AG04449 (cell line): ENCODE measurements at regions not wholly inside any gene's neighbourhood (a gene's known extent, or its start where the extent isn't known, plus 50 kb on each side); places are given as distances from the start of the nearest gene placed in this dataset.

Experiments
- CTCF ChIA-PET: fragments of 350-600 bp; formaldehyde crosslinking; extraction: SDS; loops from one replicate; lab custom pipeline; 2021; ENCODE audit warnings: antibody characterized with exemption; lab: Yijun Ruan, JAX
- POLR2A ChIA-PET: fragments of 400-600, 350-600 bp; formaldehyde crosslinking; extraction: SDS; loops from one replicate; lab custom pipeline; 2020; ENCODE audit warnings: antibody characterized with exemption, inconsistent platforms; lab: Yijun Ruan, JAX
- DNase-seq: peaks from one replicate; pipeline ENCODE4 v3.0.0-alpha.2; 2010; ENCODE audit warnings: low read depth, low spot score
- H3K4me3 ChIP-seq: 2 replicates; pipeline ENCODE4 v1.5.1; 2011; ENCODE audit warnings: low read depth, mild to moderate bottlenecking, control low read depth, low read length
- CTCF ChIP-seq: IDR thresholded peaks from one replicate; pipeline ENCODE4 v1.5.1; 2011; ENCODE audit warnings: mild to moderate bottlenecking, moderate library complexity, low read length, control low read depth, inconsistent platforms; ENCODE audit not compliant: insufficient read depth; ENCODE audit errors: missing control alignments

- ChIA-PET POLR2A (no interaction called here), CTCF (interaction anchor here (0.9 to 1.6 kb wide), 3 partner anchors 9 to 172 kb away, joined by 3 to 4 read pairs (median 3); no protein-coding TSS in a partner anchor)
- no peak for TF ChIP-seq CTCF
- DNase-seq = no peak
- no peak overlapping the region for H3K4me3 ChIP-seq
Measured at GRCh38 chr3:184635126-184635525, 73.5 kb downstream of the EPHB3 start.

GRCh38 chr3:184633237-184633579 is 71.6 kb downstream of the EPHB3 start:
- ChIA-PET POLR2A (no interaction called here), CTCF (no interaction called here)
- DNase-seq = no peak
- H3K4me3 ChIP-seq = no peak overlapping the region
- no peak for TF ChIP-seq CTCF

- ChIA-PET CTCF (no interaction called here), POLR2A (no interaction called here)
- H3K4me3 ChIP-seq = no peak overlapping the region
- TF ChIP-seq CTCF = no peak
- DNase-seq = no peak
Measured at GRCh38 chr3:184632551-184633236, 71.1 kb downstream of the EPHB3 start.
